ENCODE measurements at regions not wholly inside any gene's neighbourhood (a gene's known extent, or its start where the extent isn't known, plus 50 kb on each side); places are given as distances from the start of the nearest gene placed in this dataset.

DNA sequence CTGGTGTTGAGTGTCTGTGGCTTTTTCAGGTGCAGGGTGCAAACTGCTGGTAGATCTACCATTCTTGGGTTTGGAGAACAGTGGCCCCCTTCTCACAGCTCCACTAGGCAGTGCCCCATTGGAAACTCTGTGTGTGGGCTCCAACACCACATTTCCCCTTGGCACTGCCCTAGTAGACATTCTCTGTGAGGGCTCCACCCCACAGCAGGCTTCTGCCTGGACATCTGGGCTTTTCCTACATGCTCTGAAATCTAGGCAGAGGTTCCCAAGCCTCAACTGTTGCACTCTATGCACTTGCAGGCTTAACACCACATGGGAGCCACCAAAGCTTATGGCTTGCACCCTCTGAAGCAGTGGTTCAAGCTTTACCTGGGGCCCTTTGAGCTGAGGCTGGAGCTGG, 80.9 kb downstream of the BARX1 start:
- H3K27me3 ChIP-seq (ENCODE audit: insufficient read depth, low read length, poor library complexity) = no peaks in the 10 kb centered on the region
- ATAC-seq (ENCODE audit: insufficient read depth, low read depth) (no peak), DNase-seq (no peak)
- H3K4me3 ChIP-seq (ENCODE audit: low read depth in 1 of 2, low read length in 2 of 2) = no peak overlapping the region
- H3K4me1 ChIP-seq (ENCODE audit: insufficient read depth, low read length) = no peaks in the 10 kb centered on the region
- no peak overlapping the region for H3K27ac ChIP-seq (ENCODE audit: low read length)
- peaks cover 17% of the 10 kb centered on the region for H3K9me3 ChIP-seq (ENCODE audit: insufficient read depth, low read length, severe bottlenecking)
- H2AFZ ChIP-seq (ENCODE audit: low read depth, low read length) = no peak overlapping the region
- no peaks in the 10 kb centered on the region for H3K36me3 ChIP-seq (ENCODE audit: insufficient read depth, low read length)
- H3K9ac ChIP-seq (ENCODE audit: low read depth, low read length) = no peak overlapping the region
- no peak overlapping the region for H3K4me2 ChIP-seq (ENCODE audit: insufficient read depth, low read length)
- H4K20me1 ChIP-seq (ENCODE audit: insufficient read depth, low read length) = no peaks in the 10 kb centered on the region
- TF ChIP-seq, protein P1, sequence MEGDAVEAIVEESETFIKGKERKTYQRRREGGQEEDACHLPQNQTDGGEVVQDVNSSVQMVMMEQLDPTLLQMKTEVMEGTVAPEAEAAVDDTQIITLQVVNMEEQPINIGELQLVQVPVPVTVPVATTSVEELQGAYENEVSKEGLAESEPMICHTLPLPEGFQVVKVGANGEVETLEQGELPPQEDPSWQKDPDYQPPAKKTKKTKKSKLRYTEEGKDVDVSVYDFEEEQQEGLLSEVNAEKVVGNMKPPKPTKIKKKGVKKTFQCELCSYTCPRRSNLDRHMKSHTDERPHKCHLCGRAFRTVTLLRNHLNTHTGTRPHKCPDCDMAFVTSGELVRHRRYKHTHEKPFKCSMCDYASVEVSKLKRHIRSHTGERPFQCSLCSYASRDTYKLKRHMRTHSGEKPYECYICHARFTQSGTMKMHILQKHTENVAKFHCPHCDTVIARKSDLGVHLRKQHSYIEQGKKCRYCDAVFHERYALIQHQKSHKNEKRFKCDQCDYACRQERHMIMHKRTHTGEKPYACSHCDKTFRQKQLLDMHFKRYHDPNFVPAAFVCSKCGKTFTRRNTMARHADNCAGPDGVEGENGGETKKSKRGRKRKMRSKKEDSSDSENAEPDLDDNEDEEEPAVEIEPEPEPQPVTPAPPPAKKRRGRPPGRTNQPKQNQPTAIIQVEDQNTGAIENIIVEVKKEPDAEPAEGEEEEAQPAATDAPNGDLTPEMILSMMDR (IDR thresholded peaks at IDR 0.05; ENCODE audit: borderline replicate concordance, extremely low read depth, low read length, poor library complexity, severe bottlenecking) = no peak
- TF ChIP-seq EZH2 (IDR thresholded peaks at IDR 0.05; ENCODE audit: borderline replicate concordance, low read depth, low read length, severe bottlenecking) = no peak
- H3K79me2 ChIP-seq (ENCODE audit: insufficient read depth, low read length) = no peaks in the 10 kb centered on the region

DNA sequence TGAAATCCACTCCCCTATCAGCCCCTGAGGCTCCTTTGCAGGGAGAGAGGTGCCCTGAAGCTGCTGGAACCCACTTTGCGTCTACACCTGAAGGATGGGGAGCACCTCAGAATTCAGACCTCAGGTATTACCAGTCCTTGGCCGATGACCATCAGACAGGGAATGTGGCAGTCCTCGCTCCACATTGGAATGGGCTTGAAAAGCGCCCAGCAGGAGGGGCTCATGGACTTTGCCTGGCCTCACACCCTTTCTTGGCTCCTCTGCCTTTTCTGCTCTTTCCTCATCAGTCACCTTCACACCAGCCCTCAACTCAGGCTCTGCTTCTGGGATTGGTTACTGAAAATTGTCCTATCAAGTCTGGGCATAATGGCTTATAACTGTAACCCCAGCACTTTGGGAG, 83.9 kb downstream of the BARX1 start:
- no peaks in the 10 kb centered on the region for H3K4me1 ChIP-seq (ENCODE audit: insufficient read depth, low read length)
- no peaks in the 10 kb centered on the region for H4K20me1 ChIP-seq (ENCODE audit: insufficient read depth, low read length)
- TF ChIP-seq, protein P1 (IDR thresholded peaks at IDR 0.05; ENCODE audit: borderline replicate concordance, extremely low read depth, low read length, poor library complexity, severe bottlenecking) = no peak
- TF ChIP-seq EZH2 (IDR thresholded peaks at IDR 0.05; ENCODE audit: borderline replicate concordance, low read depth, low read length, severe bottlenecking) = no peak
- H3K9me3 ChIP-seq (ENCODE audit: insufficient read depth, low read length, severe bottlenecking) = peaks cover 17% of the 10 kb centered on the region
- DNase-seq (no peak), ATAC-seq (ENCODE audit: insufficient read depth, low read depth) (no peak)
- no peaks in the 10 kb centered on the region for H3K27me3 ChIP-seq (ENCODE audit: insufficient read depth, low read length, poor library complexity)
- no peak overlapping the region for H3K4me2 ChIP-seq (ENCODE audit: insufficient read depth, low read length)
- no peaks in the 10 kb centered on the region for H3K36me3 ChIP-seq (ENCODE audit: insufficient read depth, low read length)
- no peak overlapping the region for H3K27ac ChIP-seq (ENCODE audit: low read length)
- no peak overlapping the region for H3K9ac ChIP-seq (ENCODE audit: low read depth, low read length)
- H3K4me3 ChIP-seq (ENCODE audit: low read depth in 1 of 2, low read length in 2 of 2) = no peak overlapping the region
- H2AFZ ChIP-seq (ENCODE audit: low read depth, low read length) = no peak overlapping the region
- no peaks in the 10 kb centered on the region for H3K79me2 ChIP-seq (ENCODE audit: insufficient read depth, low read length)

DNA sequence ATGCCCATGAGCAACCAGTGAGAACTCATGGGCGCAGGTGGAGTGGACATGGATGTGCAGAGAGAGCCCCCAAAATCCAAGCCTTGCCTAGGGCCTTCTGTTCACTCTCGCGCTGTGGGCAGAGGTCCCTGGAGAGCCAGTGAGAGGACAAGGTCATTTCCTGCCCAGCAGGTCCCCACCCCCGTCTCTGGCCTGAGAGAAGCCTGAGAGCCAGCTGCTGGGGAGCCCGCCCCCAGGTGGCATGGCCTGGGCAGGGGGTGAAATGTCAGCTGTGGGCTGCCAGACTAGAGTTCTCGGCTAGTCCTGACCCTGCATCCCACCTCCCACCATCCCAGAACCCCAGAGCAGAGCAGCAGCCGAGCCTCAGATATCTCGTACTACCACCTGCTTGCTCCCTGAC, 85.3 kb downstream of the BARX1 start:
- H3K36me3 ChIP-seq (ENCODE audit: insufficient read depth, low read length) = no peaks in the 10 kb centered on the region
- H3K4me1 ChIP-seq (ENCODE audit: insufficient read depth, low read length) = no peaks in the 10 kb centered on the region
- no peak overlapping the region for H3K4me3 ChIP-seq (ENCODE audit: low read depth in 1 of 2, low read length in 2 of 2)
- no peaks in the 10 kb centered on the region for H3K27me3 ChIP-seq (ENCODE audit: insufficient read depth, low read length, poor library complexity)
- H3K27ac ChIP-seq (ENCODE audit: low read length) = no peak overlapping the region
- H3K4me2 ChIP-seq (ENCODE audit: insufficient read depth, low read length) = no peak overlapping the region
- peaks cover 13% of the 10 kb centered on the region for H3K9me3 ChIP-seq (ENCODE audit: insufficient read depth, low read length, severe bottlenecking)
- H3K9ac ChIP-seq (ENCODE audit: low read depth, low read length) = no peak overlapping the region
- no peaks in the 10 kb centered on the region for H4K20me1 ChIP-seq (ENCODE audit: insufficient read depth, low read length)
- ATAC-seq (ENCODE audit: insufficient read depth, low read depth) (no peak), DNase-seq (no peak)
- no peak for TF ChIP-seq EZH2 (IDR thresholded peaks at IDR 0.05; ENCODE audit: borderline replicate concordance, low read depth, low read length, severe bottlenecking)
- TF ChIP-seq, protein P1 (IDR thresholded peaks at IDR 0.05; ENCODE audit: borderline replicate concordance, extremely low read depth, low read length, poor library complexity, severe bottlenecking) = no peak
- no peak overlapping the region for H2AFZ ChIP-seq (ENCODE audit: low read depth, low read length)
- H3K79me2 ChIP-seq (ENCODE audit: insufficient read depth, low read length) = no peaks in the 10 kb centered on the region

DNA sequence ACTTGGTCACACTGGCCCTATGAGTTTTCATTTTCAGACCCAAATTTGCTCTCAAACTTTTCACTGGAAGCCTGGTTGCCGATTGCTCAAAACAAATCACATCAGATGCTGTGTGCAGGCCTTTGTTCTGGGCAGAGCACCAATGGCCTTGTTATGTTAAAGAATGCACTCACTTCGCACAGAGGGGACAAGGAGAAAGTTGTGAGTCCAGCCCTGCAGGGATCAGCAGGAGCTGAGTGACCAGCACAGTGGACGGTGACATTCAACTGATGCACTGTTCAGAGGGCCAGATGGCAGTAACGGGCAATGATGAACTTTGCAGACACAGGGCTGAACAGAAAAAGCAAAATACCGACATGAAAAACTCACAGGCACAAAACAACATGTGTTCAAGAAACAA, 86.1 kb downstream of the BARX1 start:
- H2AFZ ChIP-seq (ENCODE audit: low read depth, low read length) = no peak overlapping the region
- H4K20me1 ChIP-seq (ENCODE audit: insufficient read depth, low read length) = no peaks in the 10 kb centered on the region
- H3K4me1 ChIP-seq (ENCODE audit: insufficient read depth, low read length) = no peaks in the 10 kb centered on the region
- TF ChIP-seq EZH2 (IDR thresholded peaks at IDR 0.05; ENCODE audit: borderline replicate concordance, low read depth, low read length, severe bottlenecking) = no peak
- TF ChIP-seq, protein P1 (IDR thresholded peaks at IDR 0.05; ENCODE audit: borderline replicate concordance, extremely low read depth, low read length, poor library complexity, severe bottlenecking) = no peak
- no peaks in the 10 kb centered on the region for H3K36me3 ChIP-seq (ENCODE audit: insufficient read depth, low read length)
- ATAC-seq (ENCODE audit: insufficient read depth, low read depth) = no peak
- H3K79me2 ChIP-seq (ENCODE audit: insufficient read depth, low read length) = no peaks in the 10 kb centered on the region
- peaks cover 7% of the 10 kb centered on the region for H3K9me3 ChIP-seq (ENCODE audit: insufficient read depth, low read length, severe bottlenecking)
- no peaks in the 10 kb centered on the region for H3K27me3 ChIP-seq (ENCODE audit: insufficient read depth, low read length, poor library complexity)
- no peak overlapping the region for H3K9ac ChIP-seq (ENCODE audit: low read depth, low read length)
- H3K27ac ChIP-seq (ENCODE audit: low read length) = no peak overlapping the region
- H3K4me2 ChIP-seq (ENCODE audit: insufficient read depth, low read length) = no peak overlapping the region
- no peak for DNase-seq
- no peak overlapping the region for H3K4me3 ChIP-seq (ENCODE audit: low read depth in 1 of 2, low read length in 2 of 2)

Data from DND-41 (cell line).